DND-41 (cell line): ENCODE measurements at regions not wholly inside any gene's neighbourhood (a gene's known extent, or its start where the extent isn't known, plus 50 kb on each side); places are given as distances from the start of the nearest gene placed in this dataset.

Experiments used
- CTCF ChIP-seq: IDR thresholded peaks from 2 replicates; pipeline ENCODE4 v1.5.1; 2012; ENCODE audit warnings: borderline replicate concordance, low read length, moderate library complexity, mild to moderate bottlenecking; ENCODE audit not compliant: poor library complexity, severe bottlenecking; ENCODE audit errors: extremely low read depth
- EZH2 ChIP-seq: IDR thresholded peaks from 3 replicates; pipeline ENCODE4 v1.6.1; 2012; ENCODE audit warnings: borderline replicate concordance, low read depth, mild to moderate bottlenecking, moderate library complexity, low read length, inconsistent platforms; ENCODE audit not compliant: severe bottlenecking

- TF ChIP-seq CTCF = no peak
- no peak for TF ChIP-seq EZH2
Observed at GRCh38 chr4:18106620-18107019, 85.1 kb upstream of the LCORL start.
